ENCODE measurements at regions not wholly inside any gene's neighbourhood (a gene's known extent, or its start where the extent isn't known, plus 50 kb on each side); places are given as distances from the start of the nearest gene placed in this dataset.

GRCh38 chr18:73715210-73715670 is 432.4 kb downstream of the FBXO15 start:
- no peaks in the 10 kb centered on the region; the same call in 1 of the 2 replicates for H3K9me2 ChIP-seq (ENCODE audit: insufficient read depth)
- no peaks in the 10 kb centered on the region for H3K4me1 Mint-ChIP-seq
- H3K36me3 ChIP-seq (ENCODE audit: insufficient read depth): no peaks in the 10 kb centered on the region
- no peaks in the 10 kb centered on the region for H3F3A ChIP-seq (replicated peaks; ENCODE audit: low read depth)
- H3K4me3 Mint-ChIP-seq: no peak overlapping the region
- no peak overlapping the region for H3K4me2 ChIP-seq
- H3K27me3 Mint-ChIP-seq (ENCODE audit: insufficient read depth, low read depth, poor library complexity): peaks cover 1% of the 10 kb centered on the region
- no peaks in the 10 kb centered on the region for H3K27me3 ChIP-seq (ENCODE audit: insufficient read depth)
- H3K27ac Mint-ChIP-seq: no peak overlapping the region
- no peak overlapping the region for H3K27ac ChIP-seq (ENCODE audit: low read depth)
- H3K9me3 Mint-ChIP-seq: no peaks in the 10 kb centered on the region
- no peak for TF ChIP-seq ZNF331 (CRISPR knock-in tag; IDR thresholded peaks at IDR 0.05; ENCODE audit: low read depth)
- no peak for TF ChIP-seq STAT1 (IDR thresholded peaks at IDR 0.05; ENCODE audit: unreplicated experiment)
- no peak for TF ChIP-seq ZNF462 (CRISPR knock-in tag; IDR thresholded peaks at IDR 0.05)
- TF ChIP-seq ETS1 (IDR thresholded peaks at IDR 0.05): no peak
- TF ChIP-seq CREB1 (CRISPR knock-in tag; IDR thresholded peaks at IDR 0.05; ENCODE audit: low read depth): no peak
- no peak for TF ChIP-seq POLR2AphosphoS5 (IDR thresholded peaks at IDR 0.05; ENCODE audit: low read depth)
- no peak for TF ChIP-seq ZNF114 (CRISPR knock-in tag; IDR thresholded peaks at IDR 0.05)
- no peak for TF ChIP-seq EZH2 (IDR thresholded peaks at IDR 0.05; ENCODE audit: low read depth, unreplicated experiment)
- TF ChIP-seq REST (IDR thresholded peaks at IDR 0.05; ENCODE audit: unreplicated experiment): no peak
- TF ChIP-seq EZH2phosphoT487 (IDR thresholded peaks at IDR 0.05; ENCODE audit: unreplicated experiment): no peak
- TF ChIP-seq CTCF (conservative IDR thresholded peaks at IDR 0.05; ENCODE audit: low read depth in 2 of 2): no peak
- no peak for TF ChIP-seq NANOG (IDR thresholded peaks at IDR 0.05; ENCODE audit: borderline replicate concordance)
- TF ChIP-seq JUNB (IDR thresholded peaks at IDR 0.05; ENCODE audit: unreplicated experiment): no peak
- no peaks in the 10 kb centered on the region for H3K4me1 ChIP-seq (ENCODE audit: insufficient read depth)
- peak overlapping the region; percentile 63; the same call in 1 of the 2 replicates for H2AFZ ChIP-seq
- H3K4me3 ChIP-seq: no peak overlapping the region
- H3K79me2 ChIP-seq (replicated peaks; ENCODE audit: insufficient read depth): no peaks in the 10 kb centered on the region
- H3K36me3 Mint-ChIP-seq (ENCODE audit: low read depth): no peaks in the 10 kb centered on the region
- no peaks in the 10 kb centered on the region for H4K20me1 ChIP-seq (replicated peaks; ENCODE audit: insufficient read depth)
- no peak for DNase-seq (ENCODE audit: low spot score)
- no peak for ATAC-seq

Measured in GM23338 (cell line).